Stimulated activated CD8-positive, alpha-beta memory T cell treated with anti-CD3 and anti-CD28 coated beads, Interleukin-2, amount 100 ng/mL, for 1 hour (primary cell): ENCODE measurements at regions not wholly inside any gene's neighbourhood (a gene's known extent, or its start where the extent isn't known, plus 50 kb on each side); places are given as distances from the start of the nearest gene placed in this dataset.

Experiments
- DNase-seq, 2 donors: peaks; one replicate each; pipeline ENCODE4 v3.0.0-alpha.2; 2020; ENCODE audit warnings: low read depth in 2 of 2

DNA sequence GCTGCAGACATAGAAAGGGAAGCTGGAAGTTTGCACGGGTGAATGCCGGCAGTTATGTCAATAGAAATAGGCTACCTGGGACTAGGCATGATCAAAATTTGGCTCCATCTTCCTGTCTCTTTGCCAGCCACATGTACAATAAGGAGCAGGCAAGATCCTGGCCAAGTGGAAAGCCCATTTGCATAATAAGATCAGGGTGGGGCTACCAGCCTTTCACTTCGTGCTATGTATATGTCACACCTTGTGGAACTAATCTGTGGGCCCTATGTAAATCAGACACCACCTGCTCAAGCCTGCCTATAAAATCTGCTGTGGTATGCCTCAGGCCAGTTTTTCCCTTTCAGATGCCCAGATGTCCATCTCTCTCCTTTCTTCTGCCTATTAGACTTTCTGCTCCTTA lies 79.3 kb upstream of the DRD2 start:
- no peak for DNase-seq

- no peak for DNase-seq
Observed at GRCh38 chr11:113553915-113554314, 78.7 kb upstream of the DRD2 start.

DNA sequence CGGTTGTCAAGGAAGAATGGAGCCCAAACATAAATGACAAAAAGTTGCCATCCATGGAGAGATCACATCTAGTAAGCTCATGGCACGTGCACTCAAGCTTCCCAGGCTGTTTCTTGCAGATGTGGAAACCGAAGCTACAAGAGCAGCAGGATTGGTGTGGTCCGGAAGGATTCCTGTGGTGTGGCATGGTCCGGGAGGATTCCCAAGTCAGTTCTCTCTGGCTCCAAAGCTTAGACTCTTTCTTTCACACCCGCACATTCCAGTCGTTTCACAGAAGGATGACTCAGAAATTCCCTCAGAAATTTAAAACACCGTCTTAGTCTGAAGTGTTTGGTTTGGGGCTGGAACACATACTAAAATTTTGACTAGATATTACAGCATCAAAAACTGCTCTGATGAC lies 78.0 kb upstream of the DRD2 start:
- DNase-seq, result no peak

GRCh38 chr11:113552271-113552670 lies 77.1 kb upstream of the DRD2 start:
- DNase-seq, result no peak

- DNase-seq, result no peak
Observed at GRCh38 chr11:113551645-113552044, 76.4 kb upstream of the DRD2 start.

DNA sequence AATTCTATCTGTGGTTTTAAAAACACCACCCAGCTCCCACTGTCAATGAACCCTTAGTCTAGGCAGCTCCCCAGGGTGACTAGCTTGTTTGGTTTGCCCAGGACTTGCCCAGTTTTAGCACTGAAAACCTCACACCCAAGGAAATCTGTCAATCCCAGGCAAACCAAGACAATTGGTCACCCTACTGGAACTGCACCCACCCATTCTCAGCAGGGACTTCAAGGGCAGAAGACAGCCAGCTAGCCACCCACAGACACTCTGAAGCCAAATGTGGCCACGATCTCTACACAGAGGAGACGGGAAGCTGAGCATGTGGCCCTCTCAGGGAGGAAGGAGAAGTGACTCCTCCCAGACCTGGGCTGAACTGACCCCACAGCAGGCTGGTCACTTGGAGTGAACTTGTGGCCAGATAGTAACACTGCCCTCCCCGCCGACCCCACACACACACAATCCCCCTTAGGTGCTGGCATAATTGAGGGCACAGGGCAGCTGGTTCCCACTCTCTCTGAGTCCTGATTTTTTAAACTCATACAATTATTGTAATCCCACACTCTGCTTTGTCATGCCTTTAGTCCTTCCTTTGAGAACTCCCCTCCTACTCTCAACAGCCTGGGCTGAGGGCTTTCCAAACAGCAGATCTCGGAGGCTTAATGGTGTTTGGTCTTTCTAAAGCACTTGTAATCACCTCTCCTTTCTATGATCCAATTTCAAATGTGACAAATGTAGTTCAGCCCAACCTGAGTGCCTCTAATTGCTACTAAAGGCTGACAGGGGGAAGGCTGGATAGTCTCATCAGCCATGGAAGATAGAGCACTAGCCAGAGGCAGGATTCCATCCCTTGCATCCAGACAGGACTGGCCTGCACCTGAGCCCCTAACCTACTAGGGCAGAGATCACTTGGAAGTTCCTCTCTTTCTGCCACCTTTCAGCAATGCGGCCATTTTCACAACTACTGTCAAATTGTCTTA lies 74.7 kb upstream of the DRD2 start:
- DNase-seq, result no peak

DNA sequence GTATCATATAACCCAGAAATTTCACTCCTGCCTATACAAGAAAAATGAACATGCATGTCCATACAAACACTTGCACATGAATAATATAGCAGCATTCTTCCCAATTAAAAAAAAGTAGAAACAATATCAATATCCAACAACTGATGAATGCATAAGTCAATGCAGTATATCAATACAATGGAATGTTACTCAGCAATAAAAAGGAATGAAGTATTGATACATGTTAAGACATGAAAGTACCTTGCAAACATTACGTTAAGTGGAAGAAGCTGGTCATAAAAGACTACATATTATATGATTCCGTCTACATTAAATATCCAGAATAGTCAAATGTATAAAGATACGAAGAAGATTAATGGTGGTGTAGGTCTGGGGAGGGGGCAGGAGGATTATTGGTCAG lies 73.9 kb upstream of the DRD2 start:
- DNase-seq, result no peak

DNA sequence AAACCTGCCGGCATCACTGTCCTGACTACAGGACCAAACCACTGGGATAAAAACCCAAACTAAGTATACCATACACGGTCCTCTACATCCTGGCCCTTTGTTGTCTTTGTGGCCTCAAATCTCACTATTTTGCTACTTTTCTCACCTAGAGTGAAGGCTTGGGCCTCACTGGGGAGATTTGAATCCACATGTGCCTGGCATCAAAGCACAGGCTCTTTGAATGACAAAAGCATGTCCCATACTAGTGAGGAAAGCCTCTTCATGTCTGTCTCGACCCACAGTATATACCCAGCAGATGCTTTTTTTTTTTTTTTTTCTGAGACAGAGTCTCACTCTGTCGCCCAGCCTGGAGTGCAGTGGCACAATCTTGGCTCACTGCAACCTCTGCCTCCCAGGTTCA lies 72.5 kb upstream of the DRD2 start:
- no peak for DNase-seq

GRCh38 chr11:113546757-113547507 lies 71.7 kb upstream of the DRD2 start:
- no peak for DNase-seq

DNA sequence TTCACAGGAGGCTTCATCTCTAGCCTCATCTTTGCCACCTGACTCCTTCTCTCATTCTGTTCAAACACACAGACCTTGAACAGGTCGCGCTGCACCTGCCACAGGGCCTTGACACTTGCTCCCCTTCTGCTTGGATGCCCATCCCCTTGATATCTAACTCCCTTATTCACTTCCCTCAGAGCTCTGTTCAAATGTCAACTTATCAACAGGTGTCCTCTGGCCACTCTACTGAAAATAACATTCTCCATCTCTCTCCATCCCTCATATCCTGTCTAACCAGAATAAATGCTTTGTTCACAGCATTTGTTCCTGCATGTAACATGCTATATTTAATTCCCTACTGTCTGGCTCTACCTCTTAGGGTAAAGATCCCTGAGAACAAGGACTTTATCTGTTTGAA lies 67.2 kb upstream of the DRD2 start:
- DNase-seq, result no peak

GRCh38 chr11:113540416-113541330 lies 65.5 kb upstream of the DRD2 start:
- no peak for DNase-seq

DNA sequence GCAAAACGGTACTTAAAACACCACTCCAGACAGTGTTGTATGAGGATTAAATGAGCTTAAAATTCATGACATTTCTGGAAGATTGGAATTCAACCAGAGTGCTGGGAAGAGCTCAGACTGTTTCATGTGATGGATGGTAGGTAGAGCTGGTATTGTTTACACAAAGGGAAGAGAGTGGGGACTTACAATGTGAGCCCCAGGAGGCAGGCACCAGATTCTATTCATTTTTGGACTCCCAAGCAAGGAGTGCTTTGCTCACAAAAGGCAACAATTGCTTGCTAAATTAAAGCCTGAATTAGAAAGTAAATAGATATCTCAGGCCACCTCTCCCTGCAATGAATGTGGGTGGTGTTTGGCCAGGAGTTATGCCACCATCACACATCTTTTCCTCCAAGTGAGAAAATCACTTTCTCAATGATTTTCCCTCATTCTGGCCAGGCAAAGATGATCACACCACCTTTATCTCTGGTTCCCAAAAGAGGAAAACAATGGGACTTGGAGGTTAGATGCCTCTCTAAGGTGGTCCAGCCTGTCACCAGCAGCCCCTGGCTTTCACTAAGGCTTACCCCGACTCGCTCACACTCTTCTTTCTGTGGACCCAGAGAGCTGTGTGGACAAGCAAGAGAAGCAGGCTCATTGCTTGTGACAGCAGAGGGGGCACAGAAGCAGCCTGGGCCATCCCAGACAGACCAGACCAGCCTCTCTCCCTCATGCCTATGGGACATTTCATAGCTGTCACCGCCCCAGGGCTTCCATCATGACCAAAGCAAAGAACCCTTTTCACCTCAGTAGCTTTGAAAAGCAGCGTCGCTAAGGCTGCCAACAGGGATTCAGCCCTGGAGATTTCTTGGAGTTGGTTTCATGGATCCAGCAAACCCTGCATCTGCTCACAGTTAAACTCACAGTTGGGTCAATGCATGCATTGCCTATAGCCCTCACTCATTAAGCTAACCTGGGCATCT lies 63.5 kb upstream of the DRD2 start:
- no peak for DNase-seq

- DNase-seq, result no peak
Observed at GRCh38 chr11:113534625-113535024, 59.4 kb upstream of the DRD2 start.

- DNase-seq, result no peak
Observed at GRCh38 chr11:113533425-113533698, 58.2 kb upstream of the DRD2 start.

DNA sequence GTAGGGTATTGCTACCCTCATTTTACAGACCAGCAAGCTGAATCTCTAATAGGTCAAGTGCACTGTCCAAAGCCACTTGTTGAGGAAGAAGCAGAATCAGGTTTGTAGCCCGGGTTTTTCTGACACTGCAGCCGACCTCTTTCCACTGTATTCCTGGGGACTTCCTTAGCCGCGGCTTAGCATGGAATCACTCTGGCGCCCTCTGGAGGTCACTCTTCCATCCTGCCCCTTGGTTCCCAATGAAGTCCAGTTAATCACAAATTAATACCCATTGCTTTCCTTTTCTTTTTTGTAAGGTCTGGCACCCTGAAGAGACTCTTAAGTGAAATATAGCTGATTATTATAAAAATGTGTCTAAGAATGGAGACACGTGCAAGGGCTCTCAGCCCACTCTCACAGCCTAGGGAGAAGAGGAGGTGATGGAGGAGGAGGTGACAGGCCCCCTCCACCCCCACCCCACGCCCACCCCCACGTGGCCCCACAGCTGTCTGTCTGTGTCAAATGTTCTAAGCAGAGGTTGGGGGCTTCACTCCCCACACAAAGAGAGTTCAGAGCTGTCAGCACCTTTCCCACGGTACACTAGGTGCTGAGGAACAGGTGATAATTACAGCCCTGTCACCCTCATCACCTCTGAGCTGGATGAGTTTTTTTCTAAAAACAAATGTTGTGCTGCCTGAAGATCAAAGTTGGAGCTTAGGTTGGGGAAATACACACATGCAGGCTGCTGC lies 57.7 kb upstream of the DRD2 start:
- DNase-seq, result peak; percentile 6 to 26

DNA sequence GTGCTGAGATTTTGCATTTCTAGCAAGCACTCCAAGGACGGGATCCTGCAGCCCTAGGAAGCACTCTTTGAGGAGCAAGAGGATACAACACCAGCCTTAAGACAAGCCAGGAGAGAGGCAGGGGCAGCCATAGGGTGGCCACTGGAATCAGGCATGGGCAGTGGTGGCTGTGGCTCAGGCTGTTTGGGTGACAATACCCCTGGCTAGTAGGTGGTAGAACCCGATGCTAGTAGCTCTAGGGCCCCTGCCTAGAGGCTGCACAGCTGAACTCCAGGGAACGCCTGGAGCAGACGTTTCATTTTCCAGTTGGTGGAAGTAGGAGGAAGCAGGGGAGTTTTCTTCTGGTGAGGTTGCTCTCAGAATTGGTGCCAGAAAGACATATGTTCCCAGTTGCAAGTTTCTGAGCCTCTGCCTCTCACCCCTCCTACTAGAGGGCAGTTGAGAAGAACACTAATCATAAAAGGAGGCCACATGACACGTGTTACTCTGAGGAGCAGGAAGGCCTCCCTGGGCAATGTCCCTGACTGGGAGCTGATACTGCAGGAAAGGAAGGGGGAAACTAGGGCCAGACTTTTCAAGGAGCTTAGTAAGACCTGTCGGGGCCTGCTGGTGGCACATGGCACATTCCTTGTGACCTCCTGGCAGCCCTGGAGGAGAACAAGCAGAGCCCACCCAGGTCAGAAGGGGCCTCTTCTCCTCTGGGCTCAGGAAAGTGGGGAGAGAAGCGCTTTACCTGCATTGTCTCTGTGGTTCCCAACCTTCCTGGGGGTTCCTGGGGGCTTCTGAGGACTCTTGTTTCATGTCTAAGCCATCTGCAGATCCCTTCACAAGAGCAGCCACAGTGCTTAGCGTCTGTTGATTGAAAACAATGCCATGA lies 56.6 kb upstream of the DRD2 start:
- no peak for DNase-seq

GRCh38 chr11:113531083-113531482 lies 55.9 kb upstream of the DRD2 start:
- DNase-seq, result no peak

DNA sequence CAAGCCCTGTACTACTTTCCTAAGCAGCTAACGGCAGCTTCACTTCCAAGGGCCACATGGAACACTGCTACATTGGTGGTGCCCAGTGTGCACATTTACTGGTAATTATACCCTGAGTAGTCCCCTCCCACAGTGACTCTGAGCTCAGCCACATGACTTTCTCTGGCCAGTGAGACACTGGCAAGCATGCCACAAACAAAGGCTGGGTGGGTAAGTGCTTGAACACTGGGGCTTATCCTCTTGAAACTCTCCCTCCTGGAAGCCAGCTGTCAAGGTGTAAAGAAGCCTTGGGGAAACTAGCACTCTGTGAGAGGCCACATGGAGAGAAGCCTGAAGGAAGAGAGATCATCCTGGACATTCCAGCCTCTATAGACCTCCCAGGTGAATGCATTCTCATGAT lies 54.4 kb upstream of the DRD2 start:
- no peak for DNase-seq

GRCh38 chr11:113528982-113529381 lies 53.8 kb upstream of the DRD2 start:
- no peak for DNase-seq
